Bone marrow (tissue), 2 donors: ENCODE measurements at regions not wholly inside any gene's neighbourhood (a gene's known extent, or its start where the extent isn't known, plus 50 kb on each side); places are given as distances from the start of the nearest gene placed in this dataset.
"Not testable (repeated sequence)": the region's sequence is repeated elsewhere in the genome, so short reads cannot be mapped to it uniquely, and the experiment has no call there.

Experiments
- DNase-seq, 2 donors: peaks; one replicate each; lab custom pipeline; 2025; lab: John Stamatoyannopoulos, UW

- no peak for DNase-seq
Observed at GRCh38 chr16:55061126-55061525, 130.5 kb downstream of the IRX5 start.

DNA sequence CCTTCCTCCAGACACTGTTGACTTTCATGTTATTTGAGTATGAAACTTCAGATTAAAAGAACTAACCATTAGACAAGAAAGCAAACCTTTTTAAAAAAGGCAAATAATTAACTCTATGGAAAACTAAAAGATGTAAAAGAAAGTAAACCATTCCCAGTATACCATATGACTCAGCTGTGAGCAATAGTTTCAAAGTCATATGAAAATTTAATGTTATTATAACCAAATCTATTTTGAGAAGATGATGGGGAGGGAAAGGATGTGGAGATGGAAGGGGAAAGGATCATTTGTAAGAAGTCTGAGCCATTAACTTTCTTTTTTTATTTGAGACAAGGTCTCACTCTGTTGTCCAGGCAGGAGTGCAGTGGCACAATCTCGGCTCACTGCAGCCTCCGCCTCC lies 131.8 kb downstream of the IRX5 start:
- DNase-seq, result no peak

- no peak for DNase-seq
Observed at GRCh38 chr16:55072976-55073375, 142.3 kb downstream of the IRX5 start.

DNA sequence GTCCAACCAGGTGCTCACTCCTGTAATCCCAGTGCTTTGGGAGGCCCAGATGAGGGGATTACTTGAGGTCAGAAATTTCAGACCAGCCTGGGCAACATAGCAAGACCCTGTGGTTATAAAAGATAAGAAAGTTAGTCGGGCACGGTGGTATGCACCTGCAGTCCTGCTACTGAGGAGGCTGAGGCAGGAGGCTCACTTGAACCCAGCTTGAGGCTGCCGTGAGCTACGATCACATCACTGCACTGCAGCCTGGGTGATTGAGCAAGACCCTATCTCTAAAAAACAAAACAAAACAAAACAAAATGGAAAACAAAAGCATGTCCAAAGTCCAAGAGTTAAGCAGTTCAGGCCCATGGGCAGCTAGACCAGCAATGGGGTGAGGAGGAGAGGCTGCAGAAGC lies 143.2 kb downstream of the IRX5 start:
- no peak for DNase-seq

DNA sequence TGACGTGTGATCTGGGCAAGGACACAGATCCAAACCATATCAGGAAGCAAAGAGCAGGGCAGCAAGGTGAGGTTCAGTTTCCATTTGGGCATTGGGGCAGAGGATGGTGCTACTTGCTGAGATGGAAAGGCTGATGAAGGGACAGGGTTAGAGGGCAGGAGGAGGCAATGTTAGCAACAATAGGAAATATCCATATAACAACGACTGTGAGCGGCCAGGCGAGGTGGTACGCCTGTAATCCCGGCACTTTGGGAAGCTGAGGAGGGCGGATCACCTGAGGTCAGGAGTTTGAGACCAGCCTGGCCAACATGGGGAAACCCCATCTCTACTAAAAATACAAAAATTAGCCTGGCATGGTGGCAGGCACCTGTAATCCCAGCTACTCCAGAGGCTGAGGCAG lies 144.5 kb downstream of the IRX5 start:
- DNase-seq, result not testable (repeated sequence)

- no peak for DNase-seq
Observed at GRCh38 chr16:55076053-55076452, 145.4 kb downstream of the IRX5 start.

DNA sequence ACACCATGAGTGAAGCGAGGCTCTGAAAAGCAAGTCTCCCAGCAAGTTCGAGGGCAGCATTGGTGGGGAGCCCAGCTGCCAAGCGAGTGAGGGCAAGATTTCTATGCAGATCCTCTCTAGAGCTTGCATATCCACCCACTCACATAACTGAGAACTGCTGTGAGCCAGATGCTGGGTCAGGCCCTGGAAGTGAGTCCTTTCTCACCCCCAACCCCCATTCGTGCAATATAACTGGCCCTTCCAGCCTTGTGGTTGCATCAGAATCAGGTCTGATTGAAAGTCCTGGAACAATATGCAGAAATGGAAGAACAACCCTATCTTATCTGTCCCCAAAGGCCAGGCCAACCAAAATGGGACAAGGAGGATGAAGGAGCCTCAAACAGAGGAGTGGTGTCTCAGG lies 146.6 kb downstream of the IRX5 start:
- DNase-seq, result no peak

- no peak for DNase-seq
Observed at GRCh38 chr16:55078153-55078552, 147.5 kb downstream of the IRX5 start.

DNA sequence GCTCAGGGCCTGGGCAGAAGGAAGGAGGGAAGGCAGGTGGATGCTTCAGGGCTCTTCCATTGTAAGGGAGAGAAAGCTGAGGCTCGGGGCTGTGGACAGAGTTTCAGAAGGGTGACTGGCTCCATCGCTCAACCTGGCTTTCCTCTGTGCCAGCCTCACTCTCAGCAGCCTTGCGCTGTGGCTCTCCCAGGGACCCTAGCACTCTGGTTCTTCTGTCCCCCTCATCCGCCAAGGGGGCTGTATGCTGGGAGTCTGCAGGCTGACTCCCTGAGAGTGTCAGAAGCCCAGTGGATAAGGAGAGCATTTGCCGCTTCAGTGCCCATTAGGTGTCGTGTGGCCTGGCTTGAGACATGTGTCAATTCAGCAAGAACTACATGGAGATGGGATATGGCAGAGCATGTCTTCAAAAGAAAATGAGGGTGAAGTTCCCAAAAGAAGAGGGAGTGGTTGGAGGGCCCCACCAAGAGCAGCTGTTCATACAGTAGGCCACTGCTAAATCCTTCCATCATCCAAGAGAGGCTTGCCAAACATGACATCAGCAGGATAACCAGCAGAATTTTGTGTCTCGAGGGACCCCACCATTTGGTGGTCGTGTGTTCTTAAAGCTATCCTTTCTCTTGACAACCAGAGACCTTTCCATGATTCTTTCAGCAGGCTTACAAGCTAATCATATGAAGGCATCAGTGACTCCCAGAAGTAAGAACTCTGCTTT lies 148.2 kb downstream of the IRX5 start:
- DNase-seq, result no peak

- no peak for DNase-seq
Observed at GRCh38 chr16:55081622-55082590, 151.2 kb downstream of the IRX5 start.

GRCh38 chr16:55082591-55082976 lies 151.9 kb downstream of the IRX5 start:
- no peak for DNase-seq

- no peak for DNase-seq
Observed at GRCh38 chr16:55083052-55083451, 152.4 kb downstream of the IRX5 start.

- DNase-seq, result no peak
Observed at GRCh38 chr16:55088098-55088497, 157.4 kb downstream of the IRX5 start.

- no peak for DNase-seq
Observed at GRCh38 chr16:55089600-55089999, 158.9 kb downstream of the IRX5 start.

- no peak for DNase-seq
Observed at GRCh38 chr16:55091213-55091870, 160.7 kb downstream of the IRX5 start.

GRCh38 chr16:55091871-55092230 lies 161.2 kb downstream of the IRX5 start:
- DNase-seq, result no peak

DNA sequence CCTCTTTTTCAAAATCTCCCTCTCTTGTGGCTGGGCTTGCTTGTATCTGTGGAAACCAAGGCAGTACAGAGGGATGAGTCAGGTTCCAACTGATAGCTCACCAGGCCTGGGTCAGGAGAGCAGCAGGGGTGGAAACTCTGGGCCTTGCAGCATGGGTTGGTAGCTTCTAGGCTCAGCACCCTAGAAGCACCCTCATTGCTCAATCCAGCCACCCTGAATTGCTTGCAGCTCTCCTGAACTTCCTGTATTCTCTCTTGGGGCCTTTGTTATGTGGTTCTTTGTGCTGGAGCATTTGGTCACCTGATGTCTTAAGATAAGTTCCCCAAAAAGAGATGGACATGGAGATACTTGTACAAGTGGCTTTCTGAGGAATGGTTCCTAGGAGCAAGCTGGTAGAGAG lies 169.4 kb downstream of the IRX5 start:
- no peak for DNase-seq

GRCh38 chr16:55101026-55101425 lies 170.4 kb downstream of the IRX5 start:
- no peak for DNase-seq

DNA sequence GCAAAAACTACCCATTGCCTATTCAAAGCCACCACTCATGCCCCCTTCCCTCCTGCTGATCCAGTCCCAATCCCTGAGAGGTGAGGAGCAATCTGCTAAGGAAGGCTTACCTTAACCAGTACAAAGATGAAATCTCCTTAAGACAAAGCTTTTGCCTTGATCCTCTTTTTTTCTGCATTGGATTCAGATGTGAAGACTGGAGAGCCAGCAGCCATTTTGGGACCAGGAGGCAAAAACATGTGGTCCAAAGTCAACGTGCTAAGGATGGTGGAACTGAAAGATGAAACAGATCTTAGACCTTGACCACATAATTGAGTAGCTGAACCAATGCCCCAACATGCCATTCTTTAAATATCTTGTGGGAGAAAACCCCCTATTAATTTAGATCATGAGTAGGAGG lies 171.4 kb downstream of the IRX5 start:
- no peak for DNase-seq

DNA sequence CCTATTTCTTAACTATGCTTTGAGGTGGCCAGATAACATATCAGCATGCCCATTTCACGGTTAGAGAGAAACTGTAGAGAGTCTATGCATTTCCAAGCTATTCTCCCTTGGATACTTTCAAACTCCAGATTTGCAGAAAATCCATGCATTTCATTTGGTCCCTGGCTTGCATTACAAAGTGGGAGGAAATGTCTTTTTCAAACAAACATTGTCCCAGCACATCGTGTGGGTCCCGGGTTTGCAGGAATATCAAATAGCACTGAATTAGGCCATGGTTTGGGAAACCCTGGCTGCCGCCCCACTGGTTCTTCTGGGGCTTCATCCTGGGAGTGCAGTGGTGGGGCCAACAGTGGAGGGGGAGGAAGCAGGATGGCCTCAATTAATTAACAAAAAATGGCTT lies 171.9 kb downstream of the IRX5 start:
- DNase-seq, result no peak

DNA sequence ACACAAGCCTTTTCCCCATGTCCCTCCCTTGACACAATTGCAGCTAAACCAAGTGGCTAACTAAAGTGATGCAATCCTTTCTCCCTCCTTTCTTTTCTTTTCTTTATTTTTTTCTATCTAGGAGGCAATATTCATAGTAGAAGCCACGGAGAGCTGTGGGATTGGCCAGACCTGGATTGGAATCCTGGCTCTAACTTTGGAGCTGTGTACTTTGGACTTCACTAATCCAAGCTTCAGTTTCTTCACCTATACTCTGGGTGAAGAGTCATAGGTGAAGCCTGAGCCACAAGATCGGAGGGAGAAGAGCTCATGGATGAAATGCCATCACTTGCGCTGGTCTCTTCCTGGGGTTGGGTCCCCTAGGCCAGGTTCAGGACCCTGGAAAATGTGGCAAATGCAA lies 177.2 kb downstream of the IRX5 start:
- DNase-seq, result no peak

DNA sequence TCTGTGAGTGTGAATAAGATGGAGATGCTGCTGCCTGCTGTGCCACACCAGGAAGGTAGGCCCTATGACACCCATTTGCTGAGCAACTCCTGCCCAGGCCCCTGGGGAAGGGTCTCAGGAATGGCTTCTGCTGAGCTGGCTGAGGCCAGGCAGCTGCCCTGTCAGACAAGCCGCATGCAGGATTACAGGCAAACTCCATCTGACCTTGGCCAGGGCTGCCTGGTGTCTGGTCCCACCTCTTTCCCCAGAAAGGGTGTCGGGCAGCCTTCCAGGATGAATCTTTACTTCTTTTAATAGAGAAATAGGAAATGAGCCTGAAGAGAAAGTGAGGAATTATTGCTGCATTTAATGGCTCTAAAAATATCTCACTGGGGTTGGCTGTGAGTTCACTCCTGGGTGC lies 182.5 kb downstream of the IRX5 start:
- no peak for DNase-seq

GRCh38 chr16:55115506-55115905 lies 184.8 kb downstream of the IRX5 start:
- no peak for DNase-seq
